CD1c-positive myeloid dendritic cell (primary cell): ENCODE measurements at regions not wholly inside any gene's neighbourhood (a gene's known extent, or its start where the extent isn't known, plus 50 kb on each side); places are given as distances from the start of the nearest gene placed in this dataset.
"Not testable (repeated sequence)": the region's sequence is repeated elsewhere in the genome, so short reads cannot be mapped to it uniquely, and the experiment has no call there.

Source experiments
- DNase-seq: peaks from one replicate; pipeline ENCODE4 v3.0.0-alpha.2; 2016; ENCODE audit errors: extremely low spot score

GRCh38 chr6:1004885-1005630 lies 306.8 kb upstream of the FOXQ1 start:
- DNase-seq: no peak

GRCh38 chr6:1003394-1004160 lies 308.3 kb upstream of the FOXQ1 start:
- no peak for DNase-seq

DNA sequence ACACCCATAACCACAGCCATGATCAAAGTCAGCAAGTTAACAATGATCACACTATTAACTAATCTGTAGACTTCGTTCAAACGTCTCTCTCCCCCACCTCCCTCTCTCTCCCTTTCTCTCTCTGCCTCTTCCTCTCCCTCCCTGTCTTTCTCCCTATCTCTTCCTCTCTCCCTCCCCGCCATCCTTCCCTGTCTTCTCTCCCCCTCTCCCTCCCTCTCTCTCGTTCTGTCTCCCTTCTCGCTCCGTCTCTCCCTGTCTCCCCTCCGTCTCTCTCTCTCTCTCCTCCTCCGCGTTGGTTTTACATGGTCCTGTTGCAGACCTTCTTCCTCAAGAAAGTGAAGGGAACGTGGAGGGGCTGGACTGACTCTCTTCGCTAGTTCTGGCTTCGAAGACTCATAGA lies 308.9 kb upstream of the FOXQ1 start:
- no peak for DNase-seq

DNA sequence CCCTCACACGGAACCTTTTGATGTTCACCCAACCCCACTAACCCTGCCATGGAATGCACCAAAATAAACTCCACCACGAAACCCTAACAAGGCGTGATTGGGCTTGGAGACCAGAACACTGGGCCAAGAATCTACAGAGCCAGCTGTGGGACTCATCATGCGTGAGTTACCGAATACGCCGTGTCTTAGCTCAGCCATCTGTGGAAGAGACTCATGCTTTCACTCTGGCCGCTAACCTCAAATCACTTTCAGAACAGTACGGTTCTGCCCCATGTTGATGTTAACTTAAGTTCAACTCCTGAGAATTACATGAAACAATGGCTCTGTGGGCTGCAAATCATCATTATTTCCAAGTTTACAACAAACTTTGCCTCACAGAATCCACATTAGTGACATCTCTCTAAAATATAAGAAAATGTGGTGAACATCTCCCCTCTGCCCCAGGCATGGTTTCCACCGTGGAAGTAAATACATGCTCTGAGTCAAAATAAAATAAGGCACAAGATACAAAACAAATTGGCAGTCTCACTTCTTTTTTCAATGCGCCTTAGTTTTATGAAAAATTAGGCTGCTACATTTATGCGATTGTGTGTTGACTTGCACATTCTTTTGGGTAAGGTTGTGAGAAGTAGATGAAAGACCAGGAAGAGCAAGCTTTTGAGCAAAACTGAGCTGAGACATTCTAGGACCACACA lies 308.9 kb upstream of the EXOC2 start:
- no peak for DNase-seq

GRCh38 chr6:999552-999951 lies 306.6 kb upstream of the EXOC2 start:
- no peak for DNase-seq

GRCh38 chr6:998551-998950 lies 305.6 kb upstream of the EXOC2 start:
- no peak for DNase-seq

GRCh38 chr6:996271-996852 lies 303.4 kb upstream of the EXOC2 start:
- DNase-seq: no peak

- DNase-seq: no peak
These were observed 298.3 kb upstream of the EXOC2 start for GRCh38 chr6:991192-991591.

DNA sequence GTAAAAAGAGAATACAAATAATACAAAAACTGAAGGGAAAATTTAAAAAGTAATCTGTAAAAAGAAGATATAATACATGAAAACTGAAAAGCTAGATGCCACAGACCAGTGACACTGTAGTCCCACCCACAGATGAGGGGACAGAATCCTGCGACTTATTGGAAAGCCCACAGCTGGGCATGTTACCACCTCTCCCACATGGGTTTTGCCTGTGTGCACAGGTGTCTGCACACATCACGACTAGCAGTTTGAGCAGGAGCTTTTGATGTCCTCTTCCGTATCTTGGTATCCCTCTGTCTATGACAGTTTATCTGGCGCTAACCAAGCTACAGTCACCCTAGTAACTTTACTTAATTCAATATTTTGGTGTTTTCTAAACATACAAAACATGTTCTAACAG lies 291.1 kb upstream of the EXOC2 start:
- DNase-seq: no peak

DNA sequence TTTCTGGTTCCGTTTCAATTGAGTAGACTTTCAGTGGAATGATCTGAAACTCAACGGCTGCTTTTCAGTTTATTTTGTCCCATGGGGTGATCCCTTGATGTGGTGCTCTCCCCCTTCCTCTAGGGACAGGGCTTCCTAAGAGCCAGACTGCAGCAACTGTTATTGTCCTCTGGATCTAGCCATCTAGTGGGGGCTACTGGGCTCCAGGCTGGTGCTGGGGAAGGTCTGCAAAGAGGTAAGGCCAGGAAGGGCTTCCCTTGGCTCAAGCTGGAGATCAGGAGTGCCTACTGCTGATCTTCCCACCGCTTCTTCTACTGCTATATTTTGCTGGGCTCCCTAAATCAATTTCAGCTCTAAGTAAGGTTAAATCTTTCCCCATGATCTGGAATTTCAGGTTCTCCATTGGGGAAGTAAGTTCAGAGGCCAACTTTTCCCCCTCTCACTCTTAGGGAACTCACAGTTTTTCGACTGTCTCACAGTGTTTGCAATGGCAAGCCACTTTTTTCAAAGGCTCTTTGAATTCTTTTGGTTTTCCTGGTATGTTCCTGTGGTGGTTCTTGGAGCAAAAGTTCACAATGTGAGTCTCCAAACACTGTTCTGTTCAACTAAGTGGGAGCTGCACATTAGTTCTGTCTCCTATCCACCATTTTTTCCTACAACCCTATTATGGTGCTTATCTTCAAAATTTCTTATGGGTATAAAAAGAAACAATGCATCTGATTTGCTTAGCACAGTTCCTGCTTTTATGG lies 286.2 kb upstream of the EXOC2 start:
- DNase-seq: no peak

DNA sequence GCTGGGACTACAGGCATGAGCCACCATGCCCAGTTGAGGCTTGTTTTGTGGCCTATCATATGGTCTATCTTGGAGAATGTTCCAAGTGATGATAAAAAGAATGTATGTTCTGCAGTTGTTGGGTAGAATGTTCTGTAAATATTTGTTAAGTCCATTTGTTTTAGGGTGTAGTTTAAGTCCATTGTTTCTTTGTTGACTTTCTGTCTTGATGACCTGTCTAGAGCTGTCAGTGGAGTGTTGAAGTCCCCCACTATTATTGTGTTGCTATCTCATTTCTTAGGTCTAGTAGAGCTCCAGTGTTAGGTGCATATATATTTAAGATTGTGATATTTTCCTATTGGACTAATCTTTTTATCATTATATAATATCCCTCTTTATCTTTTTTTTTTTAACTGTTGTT lies 284.3 kb upstream of the EXOC2 start:
- DNase-seq: not testable (repeated sequence)

DNA sequence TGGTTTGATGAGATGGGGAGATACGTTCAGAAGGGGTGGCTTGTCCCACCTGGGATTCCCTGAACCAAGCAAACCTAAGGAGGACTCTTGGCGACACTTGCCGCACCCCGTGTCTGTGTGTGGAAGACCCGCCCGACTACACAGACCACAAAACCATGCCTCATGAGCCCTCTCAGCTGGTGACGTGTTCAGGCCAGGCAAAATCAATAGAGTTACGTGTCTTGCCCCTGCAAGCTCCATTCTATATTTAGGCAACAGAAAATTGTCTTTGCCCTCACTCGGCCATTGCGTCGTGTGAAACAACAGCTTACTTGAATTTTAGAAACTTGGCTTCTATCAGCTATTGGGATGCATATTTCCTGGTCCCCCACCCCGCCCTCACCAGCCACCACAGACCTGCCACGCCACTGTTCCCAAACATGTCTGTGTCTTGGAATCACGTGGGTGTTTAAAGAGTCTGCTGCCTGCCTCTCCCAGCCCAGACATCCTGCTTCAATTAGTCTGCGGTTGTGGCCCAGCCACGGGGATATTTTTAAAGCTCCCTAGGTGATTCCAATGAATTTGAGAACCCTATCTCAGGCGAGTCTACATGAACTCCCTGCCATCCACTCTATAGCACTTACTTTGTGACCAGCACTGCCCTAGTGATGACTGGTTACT lies 279.2 kb upstream of the EXOC2 start:
- DNase-seq: no peak

DNA sequence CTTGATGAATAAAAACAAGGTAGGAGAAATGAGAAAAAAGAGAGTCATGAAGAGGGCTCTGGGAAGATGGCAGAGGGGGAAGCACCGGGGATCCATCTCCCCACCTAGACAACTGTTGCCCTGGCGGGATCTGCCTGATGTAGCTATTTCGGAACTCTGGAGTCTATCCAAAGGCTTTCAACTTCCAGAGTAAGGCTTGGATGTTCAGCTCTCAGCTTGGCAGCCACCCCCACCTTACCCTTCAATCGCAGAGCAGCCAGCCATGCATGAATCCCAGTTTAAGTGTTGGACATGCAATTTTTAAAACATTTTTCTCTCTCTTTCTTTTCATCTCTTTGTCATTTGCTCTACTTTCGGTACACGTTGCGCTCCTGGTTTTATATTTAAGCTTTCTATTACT lies 275.9 kb upstream of the EXOC2 start:
- no peak for DNase-seq

DNA sequence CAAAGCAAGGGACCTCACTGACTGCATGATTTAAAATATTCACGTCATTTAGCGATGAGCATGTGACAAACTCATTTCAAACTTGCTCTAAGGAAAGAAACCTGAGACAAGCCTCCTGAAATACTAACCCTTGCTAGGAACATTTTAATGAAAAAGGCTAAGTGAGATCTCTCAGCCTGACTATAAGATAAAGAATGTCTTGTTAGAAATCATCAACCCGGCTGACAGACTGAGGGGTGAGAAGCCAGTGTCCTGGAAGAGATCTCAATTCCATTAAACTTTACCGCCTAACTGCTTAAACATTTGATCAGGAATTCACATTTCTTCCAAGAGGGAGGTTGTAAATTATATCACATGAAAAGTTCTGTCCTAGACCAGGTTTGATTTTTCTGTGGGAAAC lies 274.8 kb upstream of the EXOC2 start:
- DNase-seq: no peak

DNA sequence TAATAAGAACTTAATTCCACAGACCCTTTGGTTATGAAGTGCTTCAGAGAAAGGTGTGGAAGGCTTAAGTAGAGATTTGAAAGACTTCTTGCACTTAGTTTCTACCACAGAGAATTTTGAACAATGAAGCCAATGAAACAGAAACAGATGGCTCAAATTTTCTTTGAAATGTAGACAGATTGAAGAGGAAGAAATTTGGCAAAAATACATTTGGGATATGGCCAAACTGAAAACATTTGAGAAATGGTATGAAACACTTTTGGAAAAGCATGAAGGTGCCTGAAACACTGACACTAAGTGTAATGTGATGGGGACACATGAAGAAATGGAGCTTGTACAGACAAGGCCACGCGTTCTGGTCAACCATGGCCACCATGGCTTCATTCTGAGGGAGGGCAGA lies 272.4 kb upstream of the EXOC2 start:
- DNase-seq: no peak

DNA sequence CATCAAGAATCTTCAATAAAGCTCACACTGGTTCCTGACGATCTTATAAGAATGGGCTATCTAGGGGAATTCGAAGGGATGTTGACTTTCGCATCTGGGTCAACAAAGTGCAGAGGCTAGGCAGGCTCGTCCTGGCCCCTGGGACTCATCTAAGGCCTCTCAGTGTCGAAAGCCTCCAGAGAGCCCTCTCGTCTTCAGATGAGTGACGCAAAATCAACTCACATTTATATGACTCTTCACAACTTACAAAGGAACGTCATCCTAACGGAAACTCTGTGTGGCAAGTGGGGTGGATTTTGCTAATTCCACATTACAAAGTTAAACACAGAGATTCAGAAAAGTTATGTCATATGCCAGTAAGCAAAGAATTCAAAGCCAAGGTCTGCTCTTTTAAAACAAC lies 270.5 kb upstream of the EXOC2 start:
- DNase-seq: no peak

- no peak for DNase-seq
These were observed 268.5 kb upstream of the EXOC2 start for GRCh38 chr6:961407-961960.

GRCh38 chr6:960356-960755 lies 267.4 kb upstream of the EXOC2 start:
- no peak for DNase-seq

DNA sequence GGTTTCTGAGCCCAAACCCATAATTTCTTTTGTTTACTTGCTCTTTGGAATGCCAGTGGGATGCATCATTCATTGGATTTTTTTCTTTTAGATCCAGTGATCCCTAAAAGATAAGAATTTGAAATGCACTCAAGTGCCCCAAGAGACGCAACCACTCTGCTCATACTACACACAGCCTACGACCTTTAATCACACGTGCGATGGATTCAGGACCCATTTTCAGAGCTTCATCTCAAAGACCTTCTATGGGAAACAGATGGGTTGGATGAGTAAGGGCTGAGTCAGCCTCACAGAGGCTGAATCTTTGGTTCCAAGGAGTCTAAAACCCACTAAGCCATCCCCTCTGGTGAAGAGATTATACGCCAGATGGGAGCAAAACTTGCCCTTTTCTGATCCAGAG lies 265.5 kb upstream of the EXOC2 start:
- DNase-seq: no peak

- DNase-seq: no peak
These were observed 258.7 kb upstream of the EXOC2 start for GRCh38 chr6:951399-952181.
